ENCODE measurements at regions not wholly inside any gene's neighbourhood (a gene's known extent, or its start where the extent isn't known, plus 50 kb on each side); places are given as distances from the start of the nearest gene placed in this dataset.

- no peak for TF ChIP-seq CTCF (conservative IDR thresholded peaks at IDR 0.05; ENCODE audit: low read length)
- no peak for TF ChIP-seq EZH2phosphoT487 (IDR thresholded peaks at IDR 0.05; ENCODE audit: borderline replicate concordance, low read depth, low read length)
- Histone ChIP-seq H3K4me3 (ENCODE audit: low read depth, low read length, poor library complexity, severe bottlenecking) (no peak overlapping the region), H3K27ac (ENCODE audit: low read depth, low read length, poor library complexity, severe bottlenecking) (no peak overlapping the region), H3K9me3 (ENCODE audit: low read length) (no peaks in the 10 kb centered on the region), H3K4me2 (ENCODE audit: low read length) (no peak overlapping the region), H3K9me2 (ENCODE audit: insufficient read depth, low read length) (no peaks in the 10 kb centered on the region), H2AFZ (ENCODE audit: low read length) (no peak overlapping the region), H3K79me2 (ENCODE audit: insufficient read depth, low read depth, low read length) (no peaks in the 10 kb centered on the region), H4K20me1 (ENCODE audit: insufficient read depth, low read length) (no peaks in the 10 kb centered on the region), H3K36me3 (ENCODE audit: insufficient read depth, low read length) (no peaks in the 10 kb centered on the region), H3K4me1 (ENCODE audit: insufficient read depth, low read length, poor library complexity, severe bottlenecking) (no peaks in the 10 kb centered on the region)
- ChIA-PET CTCF (ENCODE audit: unreplicated experiment) (no interaction called here), POLR2A (no interaction called here)
- intact Hi-C loops (cut with micrococcal nuclease; ENCODE audit: unreplicated experiment), result no loop called here
- BruUV-seq (replicated peaks), result no TSS peak
- no peak for DNase-seq (ENCODE audit: low spot score)
These were observed 896.7 kb upstream of the ANO3 start for GRCh38 chr11:25435197-25435596.

GRCh38 chr11:25436326-25436725 is 895.6 kb upstream of the ANO3 start:
- POLR2A ChIA-PET, result no interaction called here
- no peak overlapping the region for H3K4me2 ChIP-seq (ENCODE audit: low read length)
- H3K9me3 ChIP-seq (ENCODE audit: low read length), result no peaks in the 10 kb centered on the region
- no peak for DNase-seq (ENCODE audit: low spot score)
- H3K9me2 ChIP-seq (ENCODE audit: insufficient read depth, low read length), result no peaks in the 10 kb centered on the region
- no peaks in the 10 kb centered on the region for H3K36me3 ChIP-seq (ENCODE audit: insufficient read depth, low read length)
- no peak overlapping the region for H2AFZ ChIP-seq (ENCODE audit: low read length)
- H3K79me2 ChIP-seq (ENCODE audit: insufficient read depth, low read depth, low read length), result no peaks in the 10 kb centered on the region
- no peak overlapping the region for H3K4me3 ChIP-seq (ENCODE audit: low read depth, low read length, poor library complexity, severe bottlenecking)
- no peaks in the 10 kb centered on the region for H4K20me1 ChIP-seq (ENCODE audit: insufficient read depth, low read length)
- intact Hi-C loops (cut with micrococcal nuclease; ENCODE audit: unreplicated experiment), result no loop called here
- TF ChIP-seq CTCF (conservative IDR thresholded peaks at IDR 0.05; ENCODE audit: low read length) (no peak), EZH2phosphoT487 (IDR thresholded peaks at IDR 0.05; ENCODE audit: borderline replicate concordance, low read depth, low read length) (no peak)
- no TSS peak for BruUV-seq (replicated peaks)
- no peaks in the 10 kb centered on the region for H3K4me1 ChIP-seq (ENCODE audit: insufficient read depth, low read length, poor library complexity, severe bottlenecking)
- H3K27ac ChIP-seq (ENCODE audit: low read depth, low read length, poor library complexity, severe bottlenecking), result no peak overlapping the region
- CTCF ChIA-PET (ENCODE audit: unreplicated experiment), result no interaction called here

GRCh38 chr11:25441421-25441820 is 890.5 kb upstream of the ANO3 start:
- no peaks in the 10 kb centered on the region for H3K4me1 ChIP-seq (ENCODE audit: insufficient read depth, low read length, poor library complexity, severe bottlenecking)
- DNase-seq (ENCODE audit: low spot score), result no peak
- no peak overlapping the region for H3K4me3 ChIP-seq (ENCODE audit: low read depth, low read length, poor library complexity, severe bottlenecking)
- BruUV-seq (replicated peaks), result no TSS peak
- H3K9me3 ChIP-seq (ENCODE audit: low read length), result no peaks in the 10 kb centered on the region
- H3K9me2 ChIP-seq (ENCODE audit: insufficient read depth, low read length), result no peaks in the 10 kb centered on the region
- H3K36me3 ChIP-seq (ENCODE audit: insufficient read depth, low read length), result no peaks in the 10 kb centered on the region
- no peaks in the 10 kb centered on the region for H3K79me2 ChIP-seq (ENCODE audit: insufficient read depth, low read depth, low read length)
- intact Hi-C loops (cut with micrococcal nuclease; ENCODE audit: unreplicated experiment), result no loop called here
- no peak overlapping the region for H3K27ac ChIP-seq (ENCODE audit: low read depth, low read length, poor library complexity, severe bottlenecking)
- TF ChIP-seq CTCF (conservative IDR thresholded peaks at IDR 0.05; ENCODE audit: low read length) (no peak), EZH2phosphoT487 (IDR thresholded peaks at IDR 0.05; ENCODE audit: borderline replicate concordance, low read depth, low read length) (no peak)
- H3K4me2 ChIP-seq (ENCODE audit: low read length), result no peak overlapping the region
- POLR2A ChIA-PET, result interaction anchor here (1.1 kb wide), 1 partner anchor 12 kb away, joined by 3 read pairs; no protein-coding TSS in a partner anchor
- no peak overlapping the region for H2AFZ ChIP-seq (ENCODE audit: low read length)
- CTCF ChIA-PET (ENCODE audit: unreplicated experiment), result no interaction called here
- H4K20me1 ChIP-seq (ENCODE audit: insufficient read depth, low read length), result no peaks in the 10 kb centered on the region
